ENCODE measurements at regions not wholly inside any gene's neighbourhood (a gene's known extent, or its start where the extent isn't known, plus 50 kb on each side); places are given as distances from the start of the nearest gene placed in this dataset.

DNA sequence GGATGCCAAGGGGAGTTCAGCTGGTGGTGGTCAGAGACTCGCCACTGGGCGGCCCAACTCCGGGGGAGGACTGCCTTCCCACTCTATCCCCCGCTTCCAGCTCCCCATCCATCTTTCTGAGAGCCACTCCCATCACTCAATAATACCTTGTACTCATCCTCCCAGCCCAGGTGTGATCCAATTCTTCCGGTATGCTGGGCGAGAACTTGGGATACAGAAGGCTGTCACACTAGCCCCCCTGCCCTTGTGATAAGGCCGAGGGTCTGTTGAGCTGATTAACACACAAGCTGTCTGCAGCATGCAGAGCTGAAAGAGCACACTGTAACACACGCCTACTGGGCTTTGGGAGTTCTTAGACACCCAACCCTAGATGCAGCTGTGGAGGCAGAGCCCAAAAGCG, 460.4 kb upstream of the EEF2KMT start:
- TF ChIP-seq POLR2A (IDR thresholded peaks at IDR 0.05) = no peak
- TF ChIP-seq, protein P1, sequence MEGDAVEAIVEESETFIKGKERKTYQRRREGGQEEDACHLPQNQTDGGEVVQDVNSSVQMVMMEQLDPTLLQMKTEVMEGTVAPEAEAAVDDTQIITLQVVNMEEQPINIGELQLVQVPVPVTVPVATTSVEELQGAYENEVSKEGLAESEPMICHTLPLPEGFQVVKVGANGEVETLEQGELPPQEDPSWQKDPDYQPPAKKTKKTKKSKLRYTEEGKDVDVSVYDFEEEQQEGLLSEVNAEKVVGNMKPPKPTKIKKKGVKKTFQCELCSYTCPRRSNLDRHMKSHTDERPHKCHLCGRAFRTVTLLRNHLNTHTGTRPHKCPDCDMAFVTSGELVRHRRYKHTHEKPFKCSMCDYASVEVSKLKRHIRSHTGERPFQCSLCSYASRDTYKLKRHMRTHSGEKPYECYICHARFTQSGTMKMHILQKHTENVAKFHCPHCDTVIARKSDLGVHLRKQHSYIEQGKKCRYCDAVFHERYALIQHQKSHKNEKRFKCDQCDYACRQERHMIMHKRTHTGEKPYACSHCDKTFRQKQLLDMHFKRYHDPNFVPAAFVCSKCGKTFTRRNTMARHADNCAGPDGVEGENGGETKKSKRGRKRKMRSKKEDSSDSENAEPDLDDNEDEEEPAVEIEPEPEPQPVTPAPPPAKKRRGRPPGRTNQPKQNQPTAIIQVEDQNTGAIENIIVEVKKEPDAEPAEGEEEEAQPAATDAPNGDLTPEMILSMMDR (IDR thresholded peaks at IDR 0.05) = no peak

Data from breast epithelium (tissue), 3 donors.